Skeletal muscle cell (primary cell): ENCODE measurements at regions not wholly inside any gene's neighbourhood (a gene's known extent, or its start where the extent isn't known, plus 50 kb on each side); places are given as distances from the start of the nearest gene placed in this dataset.

Source experiments
- DNase-seq: peaks from one replicate; pipeline ENCODE4 v3.0.0-alpha.2; 2010; ENCODE audit warnings: low read depth
- H3K4me3 ChIP-seq: 2 replicates; pipeline ENCODE4 v1.5.1; 2011; ENCODE audit warnings: low read depth, mild to moderate bottlenecking, control low read depth, low read length, moderate library complexity

- no peak for DNase-seq
- no peak overlapping the region for H3K4me3 ChIP-seq
Measured at GRCh38 chr3:1998739-1999138, 99.9 kb upstream of the CNTN4 start.

GRCh38 chr3:2001306-2002108 is 97.2 kb upstream of the CNTN4 start:
- no peak overlapping the region for H3K4me3 ChIP-seq
- no peak for DNase-seq

- DNase-seq = no peak
Measured at GRCh38 chr3:2023959-2024358, 74.7 kb upstream of the CNTN4 start.

DNA sequence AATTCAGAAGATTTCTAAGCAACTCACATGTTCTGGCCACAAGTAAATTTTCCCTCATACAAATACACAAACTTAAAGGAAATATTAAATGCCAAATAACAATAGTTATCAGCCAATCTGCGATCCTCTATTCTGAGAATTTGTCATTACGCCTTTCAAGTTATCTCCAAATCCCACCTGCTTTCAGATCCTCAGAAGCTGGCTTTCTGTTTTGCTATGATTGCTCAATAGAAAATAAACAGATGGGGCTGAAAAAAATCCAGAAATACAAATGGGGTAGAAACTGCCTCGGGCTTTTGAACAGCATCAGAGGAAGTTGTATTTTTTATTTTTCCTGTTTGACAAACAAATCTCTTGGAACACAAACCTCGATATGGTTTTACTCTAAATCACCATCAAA is 74.0 kb upstream of the CNTN4 start:
- no peak for DNase-seq
- H3K4me3 ChIP-seq = no peak overlapping the region

More at GRCh38 chr3:2023959-2024358, 74.7 kb upstream of the CNTN4 start:
- H3K4me3 ChIP-seq = no peak overlapping the region

GRCh38 chr3:2029559-2029958 is 69.1 kb upstream of the CNTN4 start:
- H3K4me3 ChIP-seq = no peak overlapping the region
- no peak for DNase-seq

DNA sequence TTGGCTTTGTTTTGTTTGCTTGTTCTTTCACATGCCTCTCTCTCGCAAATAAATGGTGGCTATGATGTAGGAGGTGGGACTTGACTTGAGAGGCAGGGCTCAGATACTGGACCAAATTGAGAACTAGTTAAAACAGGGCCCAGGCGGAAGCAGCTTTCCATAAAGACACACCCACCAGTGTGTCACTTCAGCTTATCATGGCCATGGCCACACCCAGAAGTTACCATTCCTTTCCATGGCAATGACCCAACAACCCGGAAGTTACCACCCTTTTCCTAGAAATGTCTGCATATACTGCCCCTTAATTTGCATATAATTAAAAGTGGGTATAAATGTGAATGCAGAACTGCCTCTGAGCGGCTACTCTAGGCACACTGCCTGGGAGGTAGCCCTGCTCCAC is 62.6 kb upstream of the CNTN4 start:
- H3K4me3 ChIP-seq = no peak overlapping the region
- no peak for DNase-seq

DNA sequence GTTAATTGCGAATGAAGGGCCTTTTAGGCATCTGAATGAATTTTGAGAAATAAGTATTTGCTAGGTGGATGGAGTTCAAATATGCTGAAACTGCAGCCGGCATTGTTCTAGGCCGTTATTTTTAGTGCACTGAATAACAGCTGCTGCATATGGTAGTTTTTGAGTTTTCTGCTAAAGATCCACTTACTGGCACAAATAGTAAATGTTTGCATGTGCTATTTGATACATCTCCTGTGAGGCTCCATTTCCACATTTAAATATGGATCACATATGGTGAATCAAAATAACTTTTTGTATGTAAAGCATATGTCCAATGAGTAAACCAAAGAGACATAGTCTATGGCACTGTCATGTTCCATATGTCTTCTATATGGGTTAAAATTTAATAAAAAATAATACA is 56.7 kb upstream of the CNTN4 start:
- DNase-seq = no peak
- no peak overlapping the region for H3K4me3 ChIP-seq
